Stimulated activated naive B cell treated with anti-CD40 and anti-IgM and Interleukin-4, amounts not matched to agents 10 μg/mL and 1 μg/mL and 100 μg/mL, for 72 hours (primary cell): ENCODE measurements at regions not wholly inside any gene's neighbourhood (a gene's known extent, or its start where the extent isn't known, plus 50 kb on each side); places are given as distances from the start of the nearest gene placed in this dataset.
"Not testable (repeated sequence)": the region's sequence is repeated elsewhere in the genome, so short reads cannot be mapped to it uniquely, and the experiment has no call there.

Experiments used
- ATAC-seq, 2 donors: fragments of 150-1000 bp; cut with Tn5 transposase; replicated peaks; 2 replicates each; pipeline ENCODE4 v1.10.0; 2021; ENCODE audit warnings: moderate library complexity in 1 of 2
- DNase-seq: peaks from one replicate; pipeline ENCODE4 v3.0.0; 2021
- H3K27ac Mint-ChIP-seq: one replicate; pipeline ENCODE4 v1.8.0; 2022; ENCODE audit warnings: mild to moderate bottlenecking, mixed read lengths
- H3K27me3 Mint-ChIP-seq, 2 donors: one replicate each; pipeline ENCODE4 v1.8.0; 2022; ENCODE audit warnings: mixed read lengths in 2 of 2
- H3K36me3 Mint-ChIP-seq, 2 donors: one replicate each; pipeline ENCODE4 v1.8.0; 2022; ENCODE audit warnings: mixed read lengths in 2 of 2, mild to moderate bottlenecking in 1 of 2
- H3K4me1 Mint-ChIP-seq, 2 donors: one replicate each; pipeline ENCODE4 v1.8.0; 2022; ENCODE audit warnings: mixed read lengths in 2 of 2, mild to moderate bottlenecking in 1 of 2
- H3K4me3 Mint-ChIP-seq, 2 donors: one replicate each; pipeline ENCODE4 v1.8.0; 2022; ENCODE audit warnings: mild to moderate bottlenecking in 2 of 2, mixed read lengths in 2 of 2, moderate library complexity in 1 of 2
- H3K9me3 Mint-ChIP-seq, 2 donors: one replicate each; pipeline ENCODE4 v1.8.0; 2022; ENCODE audit warnings: mixed read lengths in 2 of 2, mild to moderate bottlenecking in 1 of 2

- H3K4me3 Mint-ChIP-seq = no peak overlapping the region
- peaks cover 0 to 7% of the 10 kb centered on the region in 2 donors for H3K27me3 Mint-ChIP-seq
- no peak for DNase-seq
- ATAC-seq = no peak
- no peak overlapping the region for H3K27ac Mint-ChIP-seq
- no peaks in the 10 kb centered on the region for H3K36me3 Mint-ChIP-seq
- no peaks in the 10 kb centered on the region for H3K4me1 Mint-ChIP-seq
- no peaks in the 10 kb centered on the region for H3K9me3 Mint-ChIP-seq
Measured at GRCh38 chr16:80263181-80263823, 277.5 kb upstream of the DYNLRB2 start.

GRCh38 chr16:80260906-80261311, 279.9 kb upstream of the DYNLRB2 start:
- no peak for ATAC-seq
- H3K4me3 Mint-ChIP-seq = no peak overlapping the region
- no peak for DNase-seq
- peaks cover 0 to 4% of the 10 kb centered on the region in 2 donors for H3K27me3 Mint-ChIP-seq
- no peak overlapping the region for H3K27ac Mint-ChIP-seq
- H3K36me3 Mint-ChIP-seq = no peaks in the 10 kb centered on the region
- H3K9me3 Mint-ChIP-seq = no peaks in the 10 kb centered on the region
- no peaks in the 10 kb centered on the region for H3K4me1 Mint-ChIP-seq

- Mint-ChIP-seq H3K36me3 (no peaks in the 10 kb centered on the region), H3K27ac (no peak overlapping the region), H3K27me3 (peaks cover 0 to 4% of the 10 kb centered on the region in 2 donors), H3K4me3 (no peak overlapping the region), H3K9me3 (peaks cover 0 to 4% of the 10 kb centered on the region in 2 donors), H3K4me1 (no peaks in the 10 kb centered on the region)
- ATAC-seq (no peak), DNase-seq (no peak)
Measured at GRCh38 chr16:80259290-80259805, 281.4 kb upstream of the DYNLRB2 start.

GRCh38 chr16:80258407-80258806, 282.4 kb upstream of the DYNLRB2 start:
- H3K36me3 Mint-ChIP-seq = no peaks in the 10 kb centered on the region
- no peak overlapping the region for H3K27ac Mint-ChIP-seq
- DNase-seq (no peak), ATAC-seq (no peak)
- H3K9me3 Mint-ChIP-seq = peaks cover 0 to 4% of the 10 kb centered on the region in 2 donors
- H3K4me3 Mint-ChIP-seq = no peak overlapping the region
- H3K27me3 Mint-ChIP-seq = peaks cover 4 to 6% of the 10 kb centered on the region in 2 donors
- no peaks in the 10 kb centered on the region for H3K4me1 Mint-ChIP-seq

GRCh38 chr16:80254970-80255369, 285.8 kb upstream of the DYNLRB2 start:
- Mint-ChIP-seq H3K9me3 (peaks cover 0 to 4% of the 10 kb centered on the region in 2 donors), H3K27ac (no peak overlapping the region), H3K27me3 (peaks cover 0 to 8% of the 10 kb centered on the region in 2 donors), H3K4me1 (no peaks in the 10 kb centered on the region), H3K4me3 (no peak overlapping the region), H3K36me3 (no peaks in the 10 kb centered on the region)
- no peak for ATAC-seq
- no peak for DNase-seq

- H3K27me3 Mint-ChIP-seq = peaks cover 0 to 15% of the 10 kb centered on the region in 2 donors
- peaks cover 0 to 4% of the 10 kb centered on the region in 2 donors for H3K9me3 Mint-ChIP-seq
- ATAC-seq (no peak), DNase-seq (no peak)
- H3K36me3 Mint-ChIP-seq = no peaks in the 10 kb centered on the region
- no peak overlapping the region for H3K27ac Mint-ChIP-seq
- no peaks in the 10 kb centered on the region for H3K4me1 Mint-ChIP-seq
- H3K4me3 Mint-ChIP-seq = no peak overlapping the region
Measured at GRCh38 chr16:80253741-80254140, 287.1 kb upstream of the DYNLRB2 start.

- Mint-ChIP-seq H3K27me3 (peaks cover 0 to 15% of the 10 kb centered on the region in 2 donors), H3K36me3 (no peaks in the 10 kb centered on the region), H3K27ac (no peak overlapping the region), H3K9me3 (peaks cover 0 to 4% of the 10 kb centered on the region in 2 donors), H3K4me1 (no peaks in the 10 kb centered on the region), H3K4me3 (no peak overlapping the region)
- ATAC-seq (no peak), DNase-seq (no peak)
Measured at GRCh38 chr16:80250381-80250780, 290.4 kb upstream of the DYNLRB2 start.

- not testable (repeated sequence) for DNase-seq, H3K4me1 Mint-ChIP-seq, H3K27ac Mint-ChIP-seq, H3K36me3 Mint-ChIP-seq, ATAC-seq, H3K27me3 Mint-ChIP-seq, H3K9me3 Mint-ChIP-seq, H3K4me3 Mint-ChIP-seq
Measured at GRCh38 chr16:80243303-80243702, 297.5 kb upstream of the DYNLRB2 start.

GRCh38 chr16:80242279-80242678, 298.5 kb upstream of the DYNLRB2 start:
- not testable (repeated sequence) for H3K4me3 Mint-ChIP-seq, H3K27ac Mint-ChIP-seq, H3K4me1 Mint-ChIP-seq, H3K27me3 Mint-ChIP-seq, H3K9me3 Mint-ChIP-seq, H3K36me3 Mint-ChIP-seq, ATAC-seq, DNase-seq

- Mint-ChIP-seq H3K4me3 (no peak overlapping the region), H3K27me3 (no peaks in the 10 kb centered on the region), H3K9me3 (no peaks in the 10 kb centered on the region), H3K36me3 (no peaks in the 10 kb centered on the region), H3K4me1 (peaks cover 6 to 10% of the 10 kb centered on the region in 2 donors), H3K27ac (no peak overlapping the region)
- DNase-seq (no peak), ATAC-seq (no peak)
Measured at GRCh38 chr16:80233097-80233835, 307.5 kb upstream of the DYNLRB2 start.

- no peaks in the 10 kb centered on the region for H3K27me3 Mint-ChIP-seq
- no peaks in the 10 kb centered on the region for H3K36me3 Mint-ChIP-seq
- peak; percentile 12 for DNase-seq
- H3K27ac Mint-ChIP-seq = no peak overlapping the region
- peak; percentile 93 to 98 for ATAC-seq
- peaks cover 6 to 10% of the 10 kb centered on the region in 2 donors for H3K4me1 Mint-ChIP-seq
- no peak overlapping the region for H3K4me3 Mint-ChIP-seq
- peaks cover under 1% of the 10 kb centered on the region in 2 donors for H3K9me3 Mint-ChIP-seq
Measured at GRCh38 chr16:80231888-80232287, 308.9 kb upstream of the DYNLRB2 start.

- Mint-ChIP-seq H3K27me3 (no peaks in the 10 kb centered on the region), H3K4me1 (peaks cover 6 to 10% of the 10 kb centered on the region in 2 donors), H3K4me3 (no peak overlapping the region), H3K9me3 (peaks cover 8% of the 10 kb centered on the region in 2 donors), H3K36me3 (peaks cover 0 to 3% of the 10 kb centered on the region in 2 donors), H3K27ac (no peak overlapping the region)
- no peak for DNase-seq
- ATAC-seq = no peak
Measured at GRCh38 chr16:80231121-80231520, 309.7 kb upstream of the DYNLRB2 start.

- H3K27ac Mint-ChIP-seq = no peak overlapping the region
- no peaks in the 10 kb centered on the region for H3K27me3 Mint-ChIP-seq
- H3K4me1 Mint-ChIP-seq = peaks cover 6 to 10% of the 10 kb centered on the region in 2 donors
- peaks cover 0 to 4% of the 10 kb centered on the region in 2 donors for H3K36me3 Mint-ChIP-seq
- H3K4me3 Mint-ChIP-seq = no peak overlapping the region
- H3K9me3 Mint-ChIP-seq = peaks cover 10% of the 10 kb centered on the region in 2 donors
- ATAC-seq = no peak
- DNase-seq = no peak
Measured at GRCh38 chr16:80230328-80231120, 310.3 kb upstream of the DYNLRB2 start.

- H3K4me3 Mint-ChIP-seq = no peak overlapping the region
- peaks cover 0 to 4% of the 10 kb centered on the region in 2 donors for H3K36me3 Mint-ChIP-seq
- DNase-seq (no peak), ATAC-seq (no peak)
- peaks cover 2 to 3% of the 10 kb centered on the region in 2 donors for H3K4me1 Mint-ChIP-seq
- peaks cover 0 to 6% of the 10 kb centered on the region in 2 donors for H3K27me3 Mint-ChIP-seq
- H3K9me3 Mint-ChIP-seq = peaks cover 10 to 14% of the 10 kb centered on the region in 2 donors
- no peak overlapping the region for H3K27ac Mint-ChIP-seq
Measured at GRCh38 chr16:80226499-80226898, 314.3 kb upstream of the DYNLRB2 start.
